ENCODE measurements at regions not wholly inside any gene's neighbourhood (a gene's known extent, or its start where the extent isn't known, plus 50 kb on each side); places are given as distances from the start of the nearest gene placed in this dataset.

DNA sequence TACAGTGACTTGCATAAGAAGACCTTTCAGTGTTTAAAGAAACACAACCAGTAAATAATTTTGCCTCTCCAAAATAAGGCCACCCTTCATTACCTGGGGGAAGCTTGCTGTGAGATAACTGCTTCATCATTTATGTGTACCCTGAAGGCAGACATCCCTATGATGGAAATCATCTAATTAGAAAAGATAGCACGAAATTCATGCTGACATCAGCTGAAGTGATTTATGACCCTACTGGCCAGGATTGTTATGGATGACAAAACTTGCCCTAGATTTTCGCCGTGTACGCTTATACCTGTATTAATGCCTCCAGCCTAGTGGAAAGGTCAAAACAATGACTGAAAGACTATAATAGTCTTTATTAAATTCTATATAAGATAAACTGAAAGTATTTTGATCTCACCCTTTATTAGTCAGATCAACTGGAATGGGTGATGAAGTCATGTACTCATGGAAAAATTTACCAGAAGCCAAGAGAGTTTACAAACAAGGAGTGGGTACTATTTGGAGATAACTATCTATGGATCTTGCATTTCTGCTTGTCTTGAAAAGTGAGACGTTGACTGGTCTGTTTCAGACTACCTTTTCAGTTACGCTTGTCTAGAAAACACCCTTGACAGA is 114.2 kb downstream of the PPP1R3A start:
- Histone ChIP-seq H3K36me3 (no peaks in the 10 kb centered on the region), H3K27me3 (no peaks in the 10 kb centered on the region), H3K9me3 (no peaks in the 10 kb centered on the region), H3K4me1 (no peaks in the 10 kb centered on the region), H3K27ac (no peak overlapping the region), H3K4me3 (no peak overlapping the region)
- TF ChIP-seq POLR2A (IDR thresholded peaks at IDR 0.05), result no peak
- TF ChIP-seq, protein P1, sequence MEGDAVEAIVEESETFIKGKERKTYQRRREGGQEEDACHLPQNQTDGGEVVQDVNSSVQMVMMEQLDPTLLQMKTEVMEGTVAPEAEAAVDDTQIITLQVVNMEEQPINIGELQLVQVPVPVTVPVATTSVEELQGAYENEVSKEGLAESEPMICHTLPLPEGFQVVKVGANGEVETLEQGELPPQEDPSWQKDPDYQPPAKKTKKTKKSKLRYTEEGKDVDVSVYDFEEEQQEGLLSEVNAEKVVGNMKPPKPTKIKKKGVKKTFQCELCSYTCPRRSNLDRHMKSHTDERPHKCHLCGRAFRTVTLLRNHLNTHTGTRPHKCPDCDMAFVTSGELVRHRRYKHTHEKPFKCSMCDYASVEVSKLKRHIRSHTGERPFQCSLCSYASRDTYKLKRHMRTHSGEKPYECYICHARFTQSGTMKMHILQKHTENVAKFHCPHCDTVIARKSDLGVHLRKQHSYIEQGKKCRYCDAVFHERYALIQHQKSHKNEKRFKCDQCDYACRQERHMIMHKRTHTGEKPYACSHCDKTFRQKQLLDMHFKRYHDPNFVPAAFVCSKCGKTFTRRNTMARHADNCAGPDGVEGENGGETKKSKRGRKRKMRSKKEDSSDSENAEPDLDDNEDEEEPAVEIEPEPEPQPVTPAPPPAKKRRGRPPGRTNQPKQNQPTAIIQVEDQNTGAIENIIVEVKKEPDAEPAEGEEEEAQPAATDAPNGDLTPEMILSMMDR (IDR thresholded peaks at IDR 0.05), result no peak
- DNase-seq, result no peak
- intact Hi-C loops (cut with DNase I), result no loop called here
- WGBS, 2 donors, result 75 to 76% methylated on average over 6 of the region's 6 CpGs

DNA sequence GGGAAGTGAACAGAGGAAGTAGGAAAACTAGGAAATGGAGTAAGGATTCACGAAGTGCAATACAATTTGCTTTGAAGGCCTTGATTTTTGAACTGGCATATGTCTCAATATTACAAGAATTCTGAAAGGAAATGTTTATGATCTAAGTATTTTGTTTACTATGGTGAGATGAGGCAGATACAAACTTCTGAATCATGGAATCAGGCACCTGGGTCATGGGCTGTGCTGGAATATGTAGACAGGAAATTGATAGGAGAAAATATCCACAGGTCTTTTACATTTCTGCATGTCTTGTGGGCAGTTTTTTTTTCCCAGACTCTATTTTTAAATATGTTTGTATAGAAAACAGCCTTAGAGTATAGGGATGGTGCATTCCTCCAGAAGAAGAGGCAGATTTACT is 117.1 kb downstream of the PPP1R3A start:
- H3K36me3 ChIP-seq, result no peaks in the 10 kb centered on the region
- H3K9me3 ChIP-seq, result no peaks in the 10 kb centered on the region
- 58 to 70% methylated on average over 1 of the region's 1 CpG for WGBS, 2 donors
- TF ChIP-seq POLR2A (IDR thresholded peaks at IDR 0.05), result no peak
- TF ChIP-seq, protein P1 (IDR thresholded peaks at IDR 0.05), result no peak
- no peak overlapping the region for H3K27ac ChIP-seq
- DNase-seq, result no peak
- no peaks in the 10 kb centered on the region for H3K27me3 ChIP-seq
- no peak overlapping the region for H3K4me3 ChIP-seq
- H3K4me1 ChIP-seq, result no peaks in the 10 kb centered on the region
- intact Hi-C loops (cut with DNase I), result no loop called here

DNA sequence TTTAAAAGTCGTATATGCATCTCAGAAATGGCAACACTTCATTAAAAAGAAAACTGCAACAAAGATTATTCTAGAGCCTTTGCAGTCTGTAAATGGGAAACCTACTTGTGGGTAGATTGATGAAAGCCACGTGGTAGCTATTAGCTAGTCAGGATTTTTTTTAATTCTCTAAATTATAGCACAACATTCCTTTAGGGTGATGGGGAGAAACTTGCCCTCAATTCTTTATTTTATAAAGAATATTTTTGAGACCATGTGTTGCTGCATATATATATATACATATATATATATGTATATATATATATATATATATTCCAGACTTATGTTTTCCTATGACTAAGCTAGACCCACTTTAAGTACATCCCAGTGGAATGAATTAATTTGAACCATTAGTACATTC is 118.0 kb downstream of the PPP1R3A start:
- 49 to 67% methylated on average over 2 of the region's 2 CpGs for WGBS, 2 donors
- no peak overlapping the region for H3K4me3 ChIP-seq
- no peak for DNase-seq
- no peaks in the 10 kb centered on the region for H3K27me3 ChIP-seq
- no peaks in the 10 kb centered on the region for H3K36me3 ChIP-seq
- no peak overlapping the region for H3K27ac ChIP-seq
- intact Hi-C loops (cut with DNase I), result no loop called here
- no peaks in the 10 kb centered on the region for H3K4me1 ChIP-seq
- TF ChIP-seq POLR2A (IDR thresholded peaks at IDR 0.05), result no peak
- TF ChIP-seq, protein P1 (IDR thresholded peaks at IDR 0.05), result no peak
- H3K9me3 ChIP-seq, result no peaks in the 10 kb centered on the region

DNA sequence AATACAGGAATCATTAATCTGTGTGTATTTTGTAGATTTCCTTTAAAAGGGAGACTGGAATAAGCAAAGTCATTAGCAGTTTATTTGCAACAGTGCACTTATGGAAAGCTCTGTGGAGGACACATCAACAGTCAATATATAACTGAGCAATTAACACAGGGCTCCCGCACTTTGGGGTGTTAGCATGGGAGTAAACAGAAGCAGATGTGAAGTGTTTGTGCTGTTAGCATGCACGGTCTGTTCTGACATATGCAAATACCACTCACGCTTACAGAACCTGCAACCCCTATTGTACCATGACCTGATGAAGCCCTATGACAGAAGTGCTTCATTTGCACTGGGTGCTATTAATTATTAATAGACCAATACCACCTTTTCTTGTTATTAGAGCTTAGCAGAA is 118.9 kb downstream of the PPP1R3A start:
- H3K36me3 ChIP-seq, result no peaks in the 10 kb centered on the region
- WGBS, 2 donors, result 77 to 86% methylated on average over 3 of the region's 3 CpGs
- no peaks in the 10 kb centered on the region for H3K27me3 ChIP-seq
- no peak overlapping the region for H3K4me3 ChIP-seq
- DNase-seq, result no peak
- no peaks in the 10 kb centered on the region for H3K9me3 ChIP-seq
- H3K4me1 ChIP-seq, result no peaks in the 10 kb centered on the region
- intact Hi-C loops (cut with DNase I), result no loop called here
- H3K27ac ChIP-seq, result no peak overlapping the region
- TF ChIP-seq POLR2A (IDR thresholded peaks at IDR 0.05), result no peak
- TF ChIP-seq, protein P1 (IDR thresholded peaks at IDR 0.05), result no peak

DNA sequence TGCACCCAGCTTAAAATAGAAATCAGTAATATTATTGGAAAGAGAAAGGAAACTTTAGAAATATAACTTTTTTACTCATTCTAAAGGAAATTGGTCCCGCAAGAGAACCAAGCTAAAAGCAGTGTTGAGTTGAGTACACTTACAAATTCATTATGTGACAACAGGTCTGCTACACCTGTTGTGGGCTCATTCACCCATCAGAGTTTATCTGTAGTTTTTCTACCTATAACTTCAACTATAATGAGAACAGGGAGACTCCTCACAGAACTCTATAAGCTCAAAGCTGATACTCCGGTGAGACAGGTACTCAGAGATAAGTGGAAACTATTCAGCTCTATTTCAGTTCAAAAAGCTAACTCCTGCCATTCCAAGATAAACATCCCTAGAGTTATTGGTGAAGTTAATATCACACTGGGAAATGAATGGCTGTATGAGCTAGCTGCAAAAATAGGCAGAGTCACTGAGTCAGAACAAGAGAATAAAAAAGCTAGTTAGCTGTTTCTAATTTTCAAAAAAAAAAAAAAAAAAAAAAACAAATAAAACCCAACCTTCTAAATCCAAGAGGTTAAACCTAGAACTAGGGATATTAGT is 121.3 kb downstream of the PPP1R3A start:
- Histone ChIP-seq H3K27ac (no peak overlapping the region), H3K36me3 (no peaks in the 10 kb centered on the region), H3K9me3 (no peaks in the 10 kb centered on the region), H3K4me1 (no peaks in the 10 kb centered on the region), H3K27me3 (no peaks in the 10 kb centered on the region), H3K4me3 (no peak overlapping the region)
- no peak for DNase-seq
- TF ChIP-seq POLR2A (IDR thresholded peaks at IDR 0.05), result no peak
- TF ChIP-seq, protein P1 (IDR thresholded peaks at IDR 0.05), result no peak
- intact Hi-C loops (cut with DNase I), result no loop called here
- WGBS, 2 donors, result 86 to 91% methylated on average over 2 of the region's 2 CpGs

Measured in esophagus squamous epithelium (tissue), 5 donors.